ENCODE measurements at regions not wholly inside any gene's neighbourhood (a gene's known extent, or its start where the extent isn't known, plus 50 kb on each side); places are given as distances from the start of the nearest gene placed in this dataset.

DNA sequence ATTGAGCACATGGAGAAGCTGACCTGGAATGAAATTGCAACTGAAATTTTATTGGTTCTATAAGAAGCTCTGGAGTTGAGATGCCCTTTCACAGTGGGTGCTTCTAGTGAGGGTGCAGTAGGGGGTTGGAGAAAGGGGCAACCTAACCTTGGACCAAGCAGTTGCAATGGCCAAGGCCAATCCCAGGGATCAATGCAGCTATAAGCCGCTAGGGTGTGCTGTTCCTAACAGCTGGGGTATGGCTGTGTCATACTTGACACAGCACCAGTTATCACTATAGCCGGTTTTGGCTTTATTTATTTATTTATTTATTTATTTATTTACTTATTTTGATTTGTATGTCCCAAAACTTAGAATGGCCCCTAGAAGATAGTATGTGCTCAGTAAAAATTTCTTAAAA, 505.9 kb downstream of the FLRT2 start:
- DNase-seq (ENCODE audit: low spot score), result no peak

DNA sequence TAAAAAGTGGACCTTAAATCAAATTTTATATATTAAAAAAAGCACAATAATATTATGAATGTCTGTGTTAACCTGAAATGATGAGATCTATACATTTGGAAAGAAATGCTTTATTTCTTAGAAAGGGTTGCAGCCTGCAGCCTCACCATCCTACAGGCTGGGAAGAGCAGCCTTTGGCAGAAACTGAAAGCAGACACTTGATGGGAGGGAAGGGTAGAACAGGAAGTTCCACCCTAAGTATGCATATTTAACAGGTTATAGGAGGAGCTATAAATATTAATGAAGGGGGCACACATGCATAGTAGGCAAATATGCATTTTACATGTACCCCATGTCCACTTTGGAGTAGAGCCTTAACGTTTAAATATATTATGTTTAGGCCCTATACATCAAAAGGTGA, 498.0 kb downstream of the FLRT2 start:
- no peak for DNase-seq (ENCODE audit: low spot score)

DNA sequence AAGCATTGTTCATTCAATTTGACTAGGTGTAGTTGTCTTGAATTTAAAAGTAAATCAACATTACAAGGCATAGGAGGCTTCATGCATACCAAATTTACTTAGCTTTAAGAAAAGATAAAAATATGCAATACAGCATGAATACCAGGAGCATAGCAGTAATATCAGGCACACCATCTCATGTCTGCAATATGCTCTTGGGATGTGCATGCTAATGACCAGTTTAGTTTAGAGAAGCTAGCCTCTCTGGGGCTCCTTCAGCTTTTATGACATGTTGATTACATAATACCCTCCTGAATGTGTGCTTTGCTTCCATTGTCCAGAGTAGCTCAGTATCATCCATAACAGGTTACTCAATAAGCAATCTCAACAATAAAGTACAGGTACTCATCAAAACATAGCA, 497.2 kb downstream of the FLRT2 start:
- DNase-seq (ENCODE audit: low spot score), result no peak

DNA sequence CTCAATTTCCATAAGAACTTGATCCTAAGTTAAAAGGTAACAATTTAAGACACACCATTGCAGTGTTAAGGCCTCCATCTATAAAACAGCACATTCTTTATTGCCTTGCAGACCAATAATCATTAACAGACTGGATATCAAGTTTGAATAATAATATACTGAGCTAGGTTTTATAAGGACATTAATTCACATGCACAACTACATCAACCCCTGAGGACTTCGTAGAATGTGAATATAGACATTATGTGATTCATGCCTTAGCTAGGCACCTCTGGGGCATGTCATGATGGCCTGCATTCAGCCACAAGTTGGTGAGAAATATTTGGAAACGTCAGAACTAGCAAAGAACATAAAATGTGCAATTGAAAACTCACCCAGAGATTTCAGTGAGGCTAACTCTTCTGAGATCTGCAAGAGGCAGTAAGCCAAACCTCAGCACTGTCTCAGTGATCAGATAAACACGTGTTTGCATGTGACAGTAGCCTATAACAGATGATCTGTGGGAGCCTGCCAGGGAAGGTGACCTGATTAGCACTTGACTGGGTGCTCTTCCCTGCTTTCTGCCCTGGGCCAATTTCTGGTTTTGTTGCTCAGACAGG, 492.2 kb downstream of the FLRT2 start:
- DNase-seq (ENCODE audit: low spot score), result no peak

DNA sequence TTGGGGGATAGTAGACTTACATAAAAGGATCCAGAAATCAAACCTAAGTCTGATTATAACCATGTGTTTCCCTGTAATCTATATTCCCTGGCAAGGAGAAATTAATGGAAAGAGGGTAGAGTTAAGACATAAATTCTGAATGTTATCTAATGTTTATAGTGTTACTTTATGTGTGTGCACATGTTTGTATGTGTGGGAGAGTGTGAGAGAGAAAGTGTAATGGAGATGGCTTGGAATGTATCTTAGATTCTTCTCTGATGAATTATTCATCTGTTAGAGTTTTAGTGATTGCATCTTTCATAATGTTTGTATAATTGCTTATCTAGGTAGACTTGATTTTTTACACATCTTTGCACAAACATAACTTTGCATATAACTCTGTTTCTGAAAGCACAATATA, 490.9 kb downstream of the FLRT2 start:
- no peak for DNase-seq (ENCODE audit: low spot score)

DNA sequence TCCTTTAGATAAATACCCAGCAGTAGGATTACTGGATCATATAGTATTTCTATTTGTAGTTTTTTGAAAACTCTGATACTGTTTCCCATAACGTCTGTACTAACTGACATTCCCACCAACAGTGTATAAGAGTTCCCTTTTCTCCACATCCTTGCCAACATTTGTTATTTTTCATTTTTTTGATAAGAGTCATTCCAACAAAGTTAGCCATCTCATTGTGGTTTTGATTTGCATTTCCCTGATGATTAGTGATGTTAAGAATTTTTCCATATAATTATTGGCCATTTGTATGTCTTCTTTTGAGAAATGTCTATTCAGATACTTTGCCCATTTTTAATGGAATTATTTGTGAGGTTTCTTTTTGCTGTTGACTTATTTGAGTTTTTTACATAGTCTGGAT, 486.0 kb downstream of the FLRT2 start:
- no peak for DNase-seq (ENCODE audit: low spot score)

DNA sequence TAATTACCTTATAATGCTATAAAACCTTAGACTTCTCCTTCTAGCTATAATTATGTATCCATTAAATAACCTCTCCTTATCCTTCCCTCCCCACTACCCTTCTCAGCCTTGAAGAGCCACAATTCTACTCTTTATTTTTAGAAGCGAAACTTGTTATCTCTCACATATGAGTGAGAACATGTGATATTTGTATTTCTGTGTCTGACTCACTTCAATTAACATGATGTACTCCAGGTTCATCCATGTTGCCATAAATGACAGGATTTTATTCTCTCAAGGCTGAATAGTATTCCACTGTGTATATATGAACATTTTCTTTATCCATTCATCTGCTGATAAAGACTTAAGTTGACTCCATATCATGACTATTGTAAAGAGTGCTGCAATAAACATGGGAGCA, 485.6 kb downstream of the FLRT2 start:
- DNase-seq (ENCODE audit: low spot score), result no peak

DNA sequence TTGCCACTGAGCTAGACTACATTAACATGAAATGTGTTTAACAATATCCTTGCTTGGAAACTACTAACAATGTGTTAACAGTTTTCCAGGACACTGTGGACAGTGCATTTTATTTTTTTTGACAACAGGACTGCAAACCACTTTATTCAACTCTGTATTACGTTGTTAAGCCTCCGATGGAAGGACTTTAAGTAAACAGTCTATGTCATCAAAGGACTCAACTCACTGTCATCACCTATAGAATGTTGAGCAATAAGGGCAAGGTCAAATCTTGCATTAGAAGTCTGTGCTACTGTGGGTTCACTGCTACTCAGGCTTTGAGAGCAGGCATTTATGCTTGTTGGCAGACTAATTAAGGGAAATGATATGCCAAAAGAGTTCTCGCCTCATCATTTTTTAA, 483.7 kb downstream of the FLRT2 start:
- DNase-seq (ENCODE audit: low spot score), result no peak

DNA sequence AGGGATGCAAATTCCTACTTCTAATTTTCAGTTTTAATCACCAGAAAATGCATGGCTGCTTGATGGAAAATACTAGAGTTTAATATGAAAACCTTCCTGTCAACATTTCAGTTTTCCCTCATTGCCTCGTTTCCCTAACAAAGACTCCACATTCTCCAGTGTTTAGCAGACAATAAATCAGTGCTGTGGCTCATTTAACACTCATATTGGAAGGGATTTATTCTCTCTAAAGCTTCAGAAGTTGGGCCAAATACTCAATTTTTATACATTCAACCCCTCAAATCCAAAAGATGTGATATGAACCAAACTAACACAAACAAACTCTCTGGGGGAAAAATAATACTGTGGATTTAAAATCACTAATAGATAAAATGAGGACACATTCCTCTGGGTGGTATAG, 482.5 kb downstream of the FLRT2 start:
- DNase-seq (ENCODE audit: low spot score), result no peak

DNA sequence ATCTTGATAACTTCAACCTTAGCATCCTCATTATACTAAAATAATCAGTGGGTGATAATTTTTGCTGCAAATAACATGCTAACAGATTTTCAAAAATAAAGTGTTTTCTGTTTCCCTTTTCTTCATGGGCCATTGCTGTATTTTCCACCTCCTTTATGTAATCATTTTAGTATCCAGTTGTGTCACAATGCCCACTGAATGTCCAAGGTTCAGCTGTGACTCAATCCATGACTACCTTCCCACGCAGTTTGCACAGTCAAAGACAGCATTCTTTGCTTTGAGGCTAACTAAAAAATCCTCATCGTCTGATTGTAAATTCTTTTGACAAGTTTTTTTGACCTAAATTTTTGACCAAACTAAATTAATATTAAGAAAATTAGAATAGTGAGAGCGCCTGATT, 474.1 kb downstream of the FLRT2 start:
- no peak for DNase-seq (ENCODE audit: low spot score)

DNA sequence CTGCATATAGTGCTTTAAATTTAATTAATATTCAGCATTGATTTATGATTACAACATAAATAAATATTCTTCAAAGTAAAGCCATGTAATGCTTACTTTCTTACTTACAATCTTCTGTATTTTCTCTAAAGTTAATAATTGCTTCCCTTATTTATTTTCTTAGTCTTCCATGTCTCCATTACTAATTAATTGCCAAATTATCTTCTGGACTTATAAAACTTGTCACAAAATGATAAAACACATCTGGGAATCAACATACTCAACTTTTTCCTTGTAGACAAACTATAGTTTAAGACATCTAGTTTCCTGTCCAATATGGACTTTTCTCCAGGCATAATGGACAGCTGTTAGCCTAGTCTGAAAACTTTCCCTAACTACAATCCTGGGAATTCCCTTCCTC, 466.6 kb downstream of the FLRT2 start:
- no peak for DNase-seq (ENCODE audit: low spot score)

DNA sequence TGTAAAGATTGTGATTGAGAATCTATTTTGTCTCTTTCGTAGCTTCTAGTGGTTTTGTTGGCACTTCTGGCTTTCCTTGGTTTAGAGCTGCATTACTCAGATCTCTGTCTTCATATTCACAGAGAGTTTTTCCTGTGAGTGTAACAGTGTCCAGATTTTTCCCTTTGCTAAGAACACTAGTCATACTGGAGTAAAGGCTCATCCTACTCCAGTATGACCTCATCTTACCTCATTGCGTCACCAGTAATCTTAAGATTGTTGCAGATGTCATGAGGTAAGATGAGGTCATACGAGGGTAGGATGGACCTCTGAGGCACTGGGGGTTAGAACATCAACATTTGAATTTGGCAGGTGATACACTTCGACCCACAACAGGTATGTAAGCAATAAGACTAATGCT, 461.2 kb downstream of the FLRT2 start:
- DNase-seq (ENCODE audit: low spot score), result no peak

DNA sequence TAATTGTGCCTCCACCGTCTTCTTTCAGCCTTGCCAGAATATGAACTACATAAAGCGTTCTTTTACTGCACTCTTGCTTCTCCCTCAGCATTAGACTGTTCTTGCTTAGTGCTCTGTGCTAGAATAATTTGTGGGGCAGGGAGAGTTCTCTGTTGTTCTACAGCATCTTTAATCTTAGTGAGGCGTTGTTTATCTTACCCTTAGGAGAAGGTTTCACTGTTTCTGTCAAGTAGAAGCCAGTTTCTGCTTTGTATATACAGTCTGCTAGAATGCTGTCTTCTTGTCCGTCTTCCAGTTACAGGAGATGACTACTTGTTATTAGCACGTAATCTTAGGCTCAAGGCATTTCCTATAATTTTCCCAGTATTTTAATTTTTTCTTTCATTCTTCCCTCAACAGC, 458.0 kb downstream of the FLRT2 start:
- DNase-seq (ENCODE audit: low spot score), result no peak

DNA sequence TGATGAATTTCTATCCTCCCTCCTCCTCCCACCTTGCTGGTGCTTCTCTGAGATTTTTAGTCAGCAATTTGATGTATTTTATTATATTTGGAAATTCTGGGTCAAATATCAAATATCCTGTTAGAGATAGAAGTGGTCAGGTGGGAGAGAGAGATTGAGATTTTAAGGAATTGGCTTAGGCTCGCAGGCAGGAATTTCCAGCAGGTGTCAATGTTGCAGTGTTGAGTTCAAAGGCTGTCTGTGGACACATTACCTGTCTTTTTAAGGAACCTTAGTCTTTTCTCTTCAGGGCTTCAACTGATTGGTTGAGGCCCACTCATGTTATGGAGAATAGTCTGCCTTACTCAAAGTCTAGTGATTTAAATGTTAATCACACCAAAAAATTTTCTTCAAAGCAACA, 457.3 kb downstream of the FLRT2 start:
- no peak for DNase-seq (ENCODE audit: low spot score)

DNA sequence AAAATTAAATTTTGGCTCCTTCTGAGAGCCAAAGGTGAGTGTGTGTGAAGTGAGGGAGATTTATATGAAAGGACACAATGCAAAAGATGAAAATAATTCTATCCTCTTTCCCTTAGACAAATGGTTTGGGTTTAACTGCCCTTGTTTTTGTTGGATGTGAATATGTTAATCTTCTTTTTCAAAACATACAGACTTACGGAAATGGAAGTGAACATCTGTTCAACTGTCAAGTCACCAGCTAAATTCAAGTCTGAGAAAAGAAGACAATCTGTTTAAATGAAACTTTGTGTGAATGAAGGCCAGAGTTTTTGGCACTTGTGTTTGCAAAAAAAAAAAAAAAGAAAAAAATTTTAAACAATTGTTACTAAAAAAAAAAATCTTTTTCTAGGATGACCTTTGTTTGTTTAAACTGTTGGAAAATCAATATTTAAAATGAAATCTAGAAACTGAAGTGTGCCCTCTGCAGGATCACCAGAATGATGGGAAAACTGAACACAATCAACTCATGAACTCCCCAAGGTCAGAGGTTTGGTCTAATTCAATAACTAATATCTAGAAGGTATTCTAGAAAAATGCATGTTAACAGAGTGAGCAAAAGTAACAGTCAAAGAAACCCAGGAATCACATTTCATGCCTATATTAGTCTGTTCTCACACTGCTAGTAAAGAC, 448.8 kb downstream of the FLRT2 start:
- no peak for DNase-seq (ENCODE audit: low spot score)

DNA sequence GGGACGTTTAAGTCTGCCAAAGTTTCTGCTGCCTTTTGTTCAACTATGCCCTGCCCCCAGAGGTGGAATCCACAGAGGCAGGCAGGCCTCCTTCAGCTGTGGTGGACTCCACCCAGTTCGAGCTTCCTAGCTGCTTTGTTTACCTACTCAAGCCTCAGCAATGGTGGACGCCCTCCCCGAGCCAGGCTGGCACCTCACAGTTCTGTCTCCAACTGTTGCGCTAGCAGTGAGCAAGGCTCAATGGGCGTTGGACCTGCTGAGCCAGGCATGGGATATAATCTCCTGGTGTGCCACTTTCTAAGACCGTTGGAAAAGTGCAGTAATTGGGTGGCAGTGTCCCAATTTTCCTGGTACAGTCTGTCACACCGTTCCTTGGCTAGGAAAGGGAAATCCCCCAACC, 444.7 kb downstream of the FLRT2 start:
- no peak for DNase-seq (ENCODE audit: low spot score)

DNA sequence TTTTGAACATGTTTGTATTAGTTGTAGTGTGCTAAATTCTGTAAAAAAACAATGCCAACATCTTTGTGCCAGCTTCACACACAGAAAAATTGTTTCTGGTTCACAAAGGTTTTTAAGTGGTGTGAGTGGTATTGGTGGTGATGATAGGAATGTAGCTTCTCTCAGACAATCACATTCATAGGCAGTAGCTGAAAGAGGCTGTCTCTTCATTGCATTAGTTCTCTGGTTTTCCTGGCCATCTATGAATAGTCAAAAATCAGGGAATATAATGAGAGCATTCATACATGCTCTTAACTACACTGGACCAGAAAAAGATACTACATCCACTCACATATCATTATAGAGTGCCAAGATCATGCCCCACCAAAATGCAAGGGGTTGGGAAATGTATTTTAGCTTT, 433.5 kb downstream of the FLRT2 start:
- DNase-seq (ENCODE audit: low spot score), result no peak

DNA sequence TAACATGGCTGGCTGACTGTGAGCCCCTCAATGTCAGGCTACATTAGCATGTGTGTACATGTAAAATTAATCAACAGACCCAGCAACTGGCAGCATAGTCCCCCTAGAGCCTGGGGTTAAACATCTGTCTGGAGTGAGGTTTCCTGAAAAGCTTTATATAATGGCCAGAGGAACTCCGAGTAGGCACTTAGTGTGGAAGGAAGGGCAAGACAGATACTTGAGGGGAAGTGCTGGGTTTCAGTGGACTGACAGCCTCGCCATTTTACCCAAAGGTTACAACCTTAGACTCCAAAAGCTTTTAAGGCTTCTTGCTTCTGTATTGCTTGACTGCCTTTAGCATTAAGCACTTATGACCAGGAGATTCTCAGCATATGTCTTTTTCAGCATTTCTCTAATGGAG, 430.8 kb downstream of the FLRT2 start:
- no peak for DNase-seq (ENCODE audit: low spot score)

DNA sequence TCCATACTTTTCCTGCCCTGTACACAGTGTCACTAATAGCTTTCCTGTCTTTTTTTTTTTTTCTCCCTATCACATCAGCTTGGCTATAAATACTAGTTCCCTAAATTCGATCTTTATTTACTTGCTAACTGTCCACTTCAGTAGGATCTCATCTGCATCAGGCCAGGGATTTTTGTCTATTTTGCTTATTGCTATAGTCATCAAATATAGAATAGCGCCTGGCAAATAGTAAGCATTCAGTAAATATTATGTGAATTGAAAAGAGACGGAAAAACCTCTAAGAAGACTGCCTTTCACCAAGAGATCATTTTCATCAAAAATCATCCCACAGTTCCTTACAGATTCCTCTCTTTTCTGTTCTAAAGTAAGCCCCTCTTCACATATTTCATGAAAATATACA, 429.1 kb downstream of the FLRT2 start:
- no peak for DNase-seq (ENCODE audit: low spot score)

DNA sequence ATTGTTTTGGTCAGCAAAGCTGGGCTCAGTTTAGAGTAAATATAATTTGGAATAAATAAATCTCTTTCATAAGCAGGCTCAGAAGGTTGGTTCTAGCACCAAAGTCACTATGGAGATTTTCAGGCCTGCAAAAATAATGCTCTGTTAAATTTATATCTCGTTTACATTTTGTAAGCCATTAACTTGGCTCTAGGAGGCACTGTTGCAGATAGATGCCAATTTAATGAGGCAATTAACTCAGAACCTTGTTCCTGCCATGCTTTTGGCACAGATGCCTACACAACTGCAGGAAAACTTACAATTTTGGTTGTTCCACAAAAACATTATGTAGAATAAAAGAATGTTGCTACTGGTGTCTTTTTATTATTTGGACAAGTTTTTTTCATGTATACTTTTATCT, 428.1 kb downstream of the FLRT2 start:
- DNase-seq (ENCODE audit: low spot score), result no peak

DNA sequence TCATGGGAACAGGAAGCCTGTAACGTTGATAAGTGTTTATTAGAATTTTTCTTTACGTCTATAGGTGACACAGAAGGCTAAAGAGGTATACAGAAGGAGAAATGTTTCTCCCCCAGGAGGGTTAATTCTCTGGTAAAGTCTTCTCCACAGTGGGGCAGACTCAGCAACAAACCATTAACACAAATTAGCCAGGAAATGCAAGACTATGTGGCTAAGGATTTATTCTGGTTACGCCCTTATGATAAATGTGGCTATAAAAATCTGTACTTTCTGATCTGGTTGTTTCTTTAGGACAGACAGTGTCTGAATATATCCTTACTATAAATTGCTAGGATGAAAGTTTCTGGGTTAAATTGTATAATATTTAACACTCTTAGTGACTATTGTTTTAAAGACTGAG, 423.3 kb downstream of the FLRT2 start:
- DNase-seq (ENCODE audit: low spot score), result no peak

DNA sequence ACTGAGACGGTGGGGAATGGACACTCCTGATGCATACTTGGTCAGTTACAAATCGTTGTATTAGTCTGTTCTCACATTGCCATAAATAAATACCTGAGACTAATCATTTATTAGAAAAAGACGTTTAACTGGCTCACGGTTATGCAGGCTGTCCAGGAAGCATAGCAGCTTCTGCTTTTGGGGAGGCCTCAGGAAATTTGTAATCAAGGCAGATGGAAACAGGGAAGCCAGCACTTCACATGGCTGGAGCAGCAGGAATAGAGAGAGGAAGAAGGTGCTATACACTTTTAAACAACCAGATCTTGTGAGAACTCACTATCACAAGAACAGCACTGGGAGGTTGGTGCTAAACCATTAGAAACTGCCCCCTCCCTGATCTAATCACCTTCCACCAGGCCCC, 418.2 kb downstream of the FLRT2 start:
- no peak for DNase-seq (ENCODE audit: low spot score)

DNA sequence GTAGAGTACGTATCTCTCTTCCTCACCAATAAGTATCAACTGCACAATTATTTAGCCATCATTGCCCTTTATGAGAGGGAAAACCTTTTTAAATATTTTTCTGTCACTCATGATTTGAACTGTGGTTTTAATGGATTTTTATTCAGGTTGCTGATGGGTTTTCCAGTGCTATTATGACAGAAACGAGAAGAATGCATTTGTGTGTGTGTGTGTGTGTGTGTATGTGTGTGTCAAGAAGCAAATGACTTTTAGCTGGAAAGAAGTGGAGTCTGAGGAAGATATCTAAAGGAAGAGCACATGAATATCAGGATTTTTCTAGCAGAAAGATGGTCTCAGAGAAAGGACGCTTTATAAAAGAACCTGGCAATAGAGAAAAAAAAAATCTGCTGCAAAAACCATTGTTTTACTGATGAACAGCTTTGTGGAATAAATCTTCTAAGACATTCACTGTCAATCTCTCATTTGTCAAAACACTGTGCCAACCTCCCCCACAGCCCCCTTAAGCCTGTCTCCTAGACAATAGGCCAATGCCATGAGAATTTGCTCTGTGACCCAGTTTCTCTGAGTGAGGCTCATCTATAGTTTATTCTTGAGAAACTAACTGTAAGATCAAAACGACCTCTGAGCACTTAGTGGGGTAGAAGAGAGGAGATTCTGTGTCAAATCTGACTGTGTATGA, 417.7 kb downstream of the FLRT2 start:
- no peak for DNase-seq (ENCODE audit: low spot score)
